Kidney (tissue), 13 donors: ENCODE measurements at regions not wholly inside any gene's neighbourhood (a gene's known extent, or its start where the extent isn't known, plus 50 kb on each side); places are given as distances from the start of the nearest gene placed in this dataset.
A peak's percentile ranks its signal among the peaks of the same experiment; 100 is the strongest.

Source experiments
- DNase-seq, 5 donors: peaks; one replicate each; pipeline ENCODE4 v3.0.0-alpha.2; 2013 to 2020
- FAIRE-seq: peaks from 2 replicates; lab custom pipeline; 2012; peaks lifted over from hg19 to GRCh38; lab: Jason Lieb, UNC
- H3K27ac ChIP-seq, 2 donors: one replicate each; pipeline ENCODE4 v1.7.0; 2013; ENCODE audit warnings: low read depth in 2 of 2, low read length in 2 of 2, inconsistent platforms in 1 of 2
- H3K27me3 ChIP-seq: one replicate; pipeline ENCODE4 v1.7.1; 2013; ENCODE audit warnings: low read length, inconsistent platforms; ENCODE audit not compliant: control insufficient read depth, insufficient read depth
- H3K36me3 ChIP-seq, 3 donors: one replicate each; pipeline versions ENCODE4 v1.7.0 to v1.7.1; 2013; ENCODE audit warnings: low read length in 3 of 3, control low read depth in 1 of 3, inconsistent platforms in 1 of 3; ENCODE audit not compliant: insufficient read depth in 3 of 3, control insufficient read depth in 2 of 3
- H3K4me1 ChIP-seq, 3 donors: one replicate each; pipeline versions ENCODE4 v1.7.0 to v1.7.1; 2013; ENCODE audit warnings: low read length in 3 of 3, inconsistent platforms in 1 of 3, low read depth in 1 of 3; ENCODE audit not compliant: control insufficient read depth in 2 of 3, insufficient read depth in 2 of 3
- H3K4me3 ChIP-seq, 3 donors: one replicate each; pipeline versions ENCODE4 v1.7.0 to v1.8.1; 2013; ENCODE audit warnings: low read length in 3 of 3, control low read depth in 1 of 3, inconsistent platforms in 1 of 3
- H3K9ac ChIP-seq, 3 donors: one replicate each; pipeline versions ENCODE4 v1.7.0 to v1.7.1; 2013; ENCODE audit warnings: low read length in 3 of 3, control low read depth in 1 of 3, inconsistent platforms in 1 of 3
- H3K9me3 ChIP-seq, 3 donors: one replicate each; pipeline versions ENCODE4 v1.7.0 to v1.7.1; 2013; ENCODE audit warnings: low read length in 3 of 3, control low read depth in 1 of 3, inconsistent platforms in 1 of 3; ENCODE audit not compliant: control insufficient read depth in 2 of 3, insufficient read depth in 1 of 3
- CTCF ChIP-seq: IDR thresholded peaks from 3 replicates; pipeline ENCODE4 v1.5.1; 2012; ENCODE audit warnings: mild to moderate bottlenecking, moderate library complexity, borderline replicate concordance; ENCODE audit not compliant: insufficient read depth; ENCODE audit errors: extremely low read depth
- intact Hi-C: fragments of 100-400 bp; cut with DNase I; formaldehyde crosslinking; loops from one replicate; pipeline ENCODE4 v1.11.1; 2022
- donor health status: control.
- donor health status: control.
- donor health status: control.
- donor health status: control.
- donor health status: control.
- donor health status: DM: yes; HTN: yes; CAD: no.
- donor health status: Normal renal cell carcinoma (clear cell type).

GRCh38 chr2:65775839-65776238, 343.4 kb upstream of the SPRED2 start:
- DNase-seq (peak in 1 of 5 donors; percentile 52), FAIRE-seq (no peak)
- H3K9ac ChIP-seq: no peak overlapping the region
- intact Hi-C loops: no loop called here
- no peaks in the 10 kb centered on the region for H3K4me1 ChIP-seq
- H3K27ac ChIP-seq: no peak overlapping the region
- H3K4me3 ChIP-seq: no peak overlapping the region
- no peaks in the 10 kb centered on the region for H3K36me3 ChIP-seq
- no peaks in the 10 kb centered on the region for H3K27me3 ChIP-seq
- no peaks in the 10 kb centered on the region for H3K9me3 ChIP-seq
- TF ChIP-seq CTCF: no peak

GRCh38 chr2:65767946-65768345, 335.5 kb upstream of the SPRED2 start:
- no peaks in the 10 kb centered on the region for H3K36me3 ChIP-seq
- H3K4me3 ChIP-seq: no peak overlapping the region
- FAIRE-seq (no peak), DNase-seq (no peak)
- no peak for TF ChIP-seq CTCF
- H3K9ac ChIP-seq: no peak overlapping the region
- no peaks in the 10 kb centered on the region for H3K9me3 ChIP-seq
- intact Hi-C loops: no loop called here
- no peak overlapping the region for H3K27ac ChIP-seq
- H3K27me3 ChIP-seq: no peaks in the 10 kb centered on the region
- H3K4me1 ChIP-seq: no peaks in the 10 kb centered on the region

GRCh38 chr2:65766768-65767267, 334.4 kb upstream of the SPRED2 start:
- Histone ChIP-seq H3K4me3 (no peak overlapping the region), H3K27ac (no peak overlapping the region), H3K9me3 (no peaks in the 10 kb centered on the region), H3K27me3 (no peaks in the 10 kb centered on the region), H3K36me3 (no peaks in the 10 kb centered on the region), H3K4me1 (no peaks in the 10 kb centered on the region), H3K9ac (no peak overlapping the region)
- intact Hi-C loops: no loop called here
- no peak for TF ChIP-seq CTCF
- no peak for FAIRE-seq
- DNase-seq: no peak

- Histone ChIP-seq H3K9me3 (no peaks in the 10 kb centered on the region), H3K36me3 (no peaks in the 10 kb centered on the region), H3K9ac (no peak overlapping the region), H3K27ac (no peak overlapping the region), H3K4me3 (no peak overlapping the region), H3K4me1 (no peaks in the 10 kb centered on the region), H3K27me3 (no peaks in the 10 kb centered on the region)
- TF ChIP-seq CTCF: no peak
- FAIRE-seq (no peak), DNase-seq (peak in 3 of 5 donors; percentile 55 to 71 (median 70))
- intact Hi-C loops: no loop called here
Observed at GRCh38 chr2:65765376-65765775, 333.0 kb upstream of the SPRED2 start.
